Body of pancreas (tissue), 4 donors: ENCODE measurements at regions not wholly inside any gene's neighbourhood (a gene's known extent, or its start where the extent isn't known, plus 50 kb on each side); places are given as distances from the start of the nearest gene placed in this dataset.

Source experiments
- POLR2A ChIP-seq, 3 donors: fragments of 450-650 bp; IDR thresholded peaks; one replicate each; pipeline ENCODE4 v1.6.1; 2016; ENCODE audit warnings: antibody characterized with exemption in 3 of 3, mild to moderate bottlenecking in 2 of 3
- TF ChIP-seq, protein P1 (sequence below), 7 experiments: fragments of 450-650 bp in 4 of 7; fragments of 200-600 bp in 3 of 7; sonication (generic) in 3 of 7; IDR thresholded peaks; one replicate each; pipeline ENCODE4 v1.5.1; 2016 to 2019; ENCODE audit warnings: antibody characterized with exemption in 7 of 7

DNA sequence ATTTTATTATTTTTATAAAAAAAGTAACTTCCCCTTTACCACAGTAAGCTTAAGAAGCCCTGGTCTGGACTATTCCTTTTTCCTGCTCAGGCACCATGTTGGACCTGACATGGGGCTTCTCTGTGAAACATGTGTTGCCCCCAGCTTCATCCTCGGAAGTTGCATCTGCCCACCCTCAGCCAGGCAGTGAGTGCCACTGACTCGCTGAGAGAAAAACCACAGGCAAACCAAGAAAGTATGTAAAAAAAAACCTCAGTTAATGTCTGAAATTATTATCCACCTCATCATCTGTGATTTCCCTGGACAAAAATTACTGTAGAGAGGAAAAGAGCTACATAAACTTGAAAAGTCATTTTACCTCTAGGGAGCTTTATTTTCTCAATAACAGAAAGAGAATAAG lies 109.9 kb upstream of the MCHR2 start:
- TF ChIP-seq, protein P1, sequence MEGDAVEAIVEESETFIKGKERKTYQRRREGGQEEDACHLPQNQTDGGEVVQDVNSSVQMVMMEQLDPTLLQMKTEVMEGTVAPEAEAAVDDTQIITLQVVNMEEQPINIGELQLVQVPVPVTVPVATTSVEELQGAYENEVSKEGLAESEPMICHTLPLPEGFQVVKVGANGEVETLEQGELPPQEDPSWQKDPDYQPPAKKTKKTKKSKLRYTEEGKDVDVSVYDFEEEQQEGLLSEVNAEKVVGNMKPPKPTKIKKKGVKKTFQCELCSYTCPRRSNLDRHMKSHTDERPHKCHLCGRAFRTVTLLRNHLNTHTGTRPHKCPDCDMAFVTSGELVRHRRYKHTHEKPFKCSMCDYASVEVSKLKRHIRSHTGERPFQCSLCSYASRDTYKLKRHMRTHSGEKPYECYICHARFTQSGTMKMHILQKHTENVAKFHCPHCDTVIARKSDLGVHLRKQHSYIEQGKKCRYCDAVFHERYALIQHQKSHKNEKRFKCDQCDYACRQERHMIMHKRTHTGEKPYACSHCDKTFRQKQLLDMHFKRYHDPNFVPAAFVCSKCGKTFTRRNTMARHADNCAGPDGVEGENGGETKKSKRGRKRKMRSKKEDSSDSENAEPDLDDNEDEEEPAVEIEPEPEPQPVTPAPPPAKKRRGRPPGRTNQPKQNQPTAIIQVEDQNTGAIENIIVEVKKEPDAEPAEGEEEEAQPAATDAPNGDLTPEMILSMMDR (IDR thresholded peaks at IDR 0.05), result no peak
- TF ChIP-seq POLR2A (IDR thresholded peaks at IDR 0.05), result no peak
